DMS53 treated with DMSO at 0.1 percent for 48 hours (cell line): ENCODE measurements at regions not wholly inside any gene's neighbourhood (a gene's known extent, or its start where the extent isn't known, plus 50 kb on each side); places are given as distances from the start of the nearest gene placed in this dataset.
"Not testable (repeated sequence)": the region's sequence is repeated elsewhere in the genome, so short reads cannot be mapped to it uniquely, and the experiment has no call there.

Experiments used
- DNase-seq: peaks from one replicate; lab custom pipeline; 2025; ENCODE audit not compliant: unreplicated experiment; lab: John Stamatoyannopoulos, UW

DNA sequence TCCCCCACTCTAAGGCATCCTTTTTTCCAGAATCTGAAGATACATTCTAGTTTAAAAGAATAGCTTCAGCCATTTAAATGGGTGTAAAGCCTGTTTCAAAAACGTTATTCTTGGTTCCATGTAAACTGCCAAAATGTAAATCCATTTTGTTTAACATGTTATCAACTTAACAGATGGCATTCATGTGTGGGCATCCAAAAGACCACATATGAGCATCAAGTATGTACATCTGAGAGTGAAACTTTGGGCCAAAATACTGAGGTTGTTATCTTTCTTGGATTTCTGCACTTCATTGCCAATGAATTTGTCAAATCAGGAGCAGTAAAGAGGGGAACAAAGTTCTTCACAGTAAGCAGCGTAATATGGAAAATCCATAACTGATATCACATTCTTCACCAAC, 395.4 kb downstream of the ZNF804A start:
- no peak for DNase-seq

DNA sequence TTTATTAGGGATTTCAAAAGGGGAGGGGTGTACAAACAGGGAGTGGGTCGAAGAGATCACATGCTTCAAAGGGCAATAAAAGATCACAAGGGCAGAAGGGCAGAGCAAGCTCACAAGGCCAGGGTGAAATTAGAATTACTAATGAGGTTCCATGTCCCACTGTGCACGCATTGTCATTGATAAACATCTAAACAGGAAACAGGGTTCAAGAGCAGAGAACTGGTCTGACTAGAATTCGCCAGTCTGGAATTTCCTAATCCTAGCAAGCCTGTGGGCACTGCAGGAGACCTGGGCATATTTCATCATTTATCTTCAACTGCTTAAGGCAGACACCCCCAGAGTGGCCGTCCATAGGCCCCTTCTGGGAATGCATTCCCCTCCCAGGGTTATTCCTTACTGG, 408.2 kb downstream of the ZNF804A start:
- peak; percentile 16 for DNase-seq

DNA sequence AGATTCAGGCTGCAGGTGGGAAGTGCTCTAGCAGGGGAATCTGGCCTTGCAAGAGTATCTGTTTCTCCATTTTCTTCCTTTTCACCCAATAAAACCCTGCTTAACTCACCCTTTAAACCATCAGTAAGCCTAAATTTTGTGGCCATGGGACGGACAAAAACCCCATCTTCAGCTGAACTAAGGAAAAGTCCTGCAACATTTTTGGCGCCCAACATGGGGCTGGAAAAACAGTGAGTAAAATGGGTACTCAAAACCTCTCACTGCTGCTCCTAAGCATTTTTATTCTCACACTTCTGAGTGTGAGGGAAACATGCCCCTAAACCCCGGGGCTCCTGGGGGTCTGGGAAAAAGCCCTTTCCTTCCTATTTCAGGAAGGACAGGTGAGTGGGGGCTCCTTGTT, 414.3 kb downstream of the ZNF804A start:
- no peak for DNase-seq

DNA sequence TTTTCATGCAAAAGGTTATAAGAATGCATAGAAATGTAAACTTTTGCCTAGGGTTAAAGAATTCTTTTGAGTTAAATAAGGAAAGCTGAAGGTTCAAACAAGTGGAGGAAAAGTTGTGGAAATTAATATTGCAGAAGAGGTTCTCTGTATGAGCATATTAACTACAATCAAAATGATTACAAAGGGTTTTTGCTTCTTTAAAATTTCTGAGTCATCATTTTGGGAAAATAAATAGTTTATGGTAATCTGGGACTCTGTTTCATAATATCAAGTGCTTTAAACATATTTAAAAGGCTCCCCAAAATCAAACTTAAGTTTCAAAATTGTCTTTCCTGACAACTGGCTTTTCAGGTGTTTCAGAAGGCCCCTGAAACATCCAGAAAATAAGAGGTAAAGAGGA, 415.7 kb downstream of the ZNF804A start:
- no peak for DNase-seq

DNA sequence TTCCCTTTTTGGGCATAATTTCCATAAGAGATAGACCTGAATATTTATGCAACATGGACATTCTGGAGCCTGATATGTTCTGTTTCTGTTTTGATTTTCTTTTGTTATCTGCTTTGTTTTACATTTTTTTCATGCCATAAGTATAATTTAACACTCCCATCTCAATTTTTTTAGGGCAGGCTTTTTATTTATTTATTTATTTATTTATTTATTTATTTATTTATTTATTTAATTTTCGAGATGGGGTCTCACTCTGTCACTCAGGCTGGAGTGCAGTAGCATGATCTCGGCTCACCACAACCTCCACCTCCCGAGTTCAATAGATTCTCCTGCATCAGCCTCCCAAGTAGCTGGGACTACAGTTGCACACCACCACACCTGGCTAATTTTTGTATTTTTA, 427.6 kb downstream of the ZNF804A start:
- not testable (repeated sequence) for DNase-seq

DNA sequence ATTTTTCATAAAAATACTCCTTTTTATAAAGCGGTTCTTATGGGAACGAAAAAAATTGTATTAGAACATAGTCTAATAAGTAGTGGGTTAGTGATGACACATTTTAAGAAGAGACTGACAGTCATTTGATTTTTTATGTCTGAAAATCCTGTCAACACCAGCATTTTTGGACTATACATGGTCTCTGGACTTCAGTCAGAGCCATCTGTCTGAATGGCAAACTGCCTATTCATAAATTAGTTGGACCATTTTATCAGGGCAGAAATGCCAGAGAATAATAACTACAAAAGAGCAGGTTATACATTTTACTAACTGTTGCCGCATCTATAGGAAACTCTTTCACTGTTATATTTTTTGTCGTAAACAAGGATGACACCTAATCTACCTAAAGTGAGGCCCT, 437.6 kb downstream of the ZNF804A start:
- DNase-seq, result no peak

DNA sequence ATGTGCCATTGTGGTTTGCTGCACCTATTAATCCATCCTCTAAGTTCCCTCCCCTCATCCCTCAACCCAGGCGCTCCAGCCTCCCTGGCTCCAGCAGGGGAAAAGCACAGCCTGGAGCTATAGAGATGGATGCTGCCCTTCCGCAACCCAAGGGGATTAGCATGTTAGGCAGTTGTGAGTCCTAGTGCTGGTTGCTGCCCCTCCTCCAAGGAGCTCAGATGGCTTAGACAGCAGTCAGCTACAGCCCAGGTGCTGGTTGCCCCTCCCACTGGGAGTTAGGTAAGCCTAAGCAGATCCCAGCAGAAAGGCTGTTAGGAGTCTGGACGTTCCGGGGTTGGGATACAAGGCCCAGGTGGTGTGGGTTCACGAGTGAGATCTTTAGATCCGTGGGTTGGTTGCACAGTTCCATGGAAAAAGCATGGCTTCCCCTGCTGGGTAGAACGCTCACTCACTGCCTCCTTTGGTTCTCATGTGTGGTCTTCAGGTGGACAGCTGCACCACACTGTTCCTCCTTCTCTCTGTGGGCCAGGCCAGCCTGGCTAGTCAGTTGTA, 446.1 kb downstream of the ZNF804A start:
- no peak for DNase-seq

DNA sequence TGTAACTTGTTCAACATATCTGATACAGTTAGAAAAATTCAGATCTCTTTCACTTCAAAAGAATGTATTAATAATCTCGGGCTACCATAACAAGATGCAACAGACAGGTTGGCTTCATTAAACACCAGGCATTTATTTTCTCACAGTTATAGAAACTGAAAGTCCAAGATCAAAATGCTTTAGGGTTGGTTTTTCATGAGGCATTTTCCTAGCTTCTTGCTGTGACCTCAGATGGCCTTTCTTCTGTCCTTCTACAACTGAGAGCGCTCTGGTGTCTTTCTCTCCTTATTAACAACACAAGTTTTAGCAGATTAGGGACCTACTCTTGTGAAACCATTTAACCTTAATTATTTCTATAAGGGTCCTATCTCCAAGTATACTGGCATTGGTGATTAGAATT, 452.5 kb downstream of the ZNF804A start:
- no peak for DNase-seq

DNA sequence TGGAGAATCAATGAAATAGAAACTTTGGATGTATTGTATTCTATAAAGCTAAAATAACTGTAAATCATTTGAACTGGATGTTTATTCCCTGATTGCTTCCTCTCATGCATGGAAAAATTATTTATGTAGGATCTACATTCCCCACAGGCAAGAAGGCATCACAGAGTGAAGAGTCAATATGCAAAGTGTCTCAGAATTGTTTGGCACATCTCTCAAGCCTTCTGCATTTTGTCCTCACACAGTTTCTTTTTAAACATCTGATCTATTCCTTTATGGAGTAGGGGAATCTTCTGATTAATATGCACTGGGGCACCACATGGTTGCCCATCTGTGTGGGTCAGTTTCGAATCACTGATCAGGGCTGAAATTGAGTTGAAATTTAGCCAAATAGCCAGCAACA, 465.4 kb downstream of the ZNF804A start:
- no peak for DNase-seq

DNA sequence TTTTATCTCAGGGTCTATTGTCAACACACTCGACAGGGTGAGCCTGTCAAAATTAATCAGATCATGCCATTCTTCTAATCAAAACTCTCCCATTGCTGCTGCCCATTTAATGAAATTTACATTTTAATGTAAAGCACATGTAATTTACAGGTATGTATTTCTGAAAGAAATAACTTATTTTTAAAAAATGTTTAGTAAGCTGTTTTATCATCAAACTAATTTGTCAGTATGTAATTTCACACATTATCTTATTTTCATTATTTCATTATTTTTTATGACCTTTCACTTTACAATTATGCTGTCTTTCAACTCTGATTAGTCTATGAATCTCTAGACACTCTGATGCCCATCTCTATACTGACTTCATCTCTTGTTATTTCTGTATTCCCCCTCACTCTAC, 467.8 kb downstream of the ZNF804A start:
- DNase-seq, result no peak

DNA sequence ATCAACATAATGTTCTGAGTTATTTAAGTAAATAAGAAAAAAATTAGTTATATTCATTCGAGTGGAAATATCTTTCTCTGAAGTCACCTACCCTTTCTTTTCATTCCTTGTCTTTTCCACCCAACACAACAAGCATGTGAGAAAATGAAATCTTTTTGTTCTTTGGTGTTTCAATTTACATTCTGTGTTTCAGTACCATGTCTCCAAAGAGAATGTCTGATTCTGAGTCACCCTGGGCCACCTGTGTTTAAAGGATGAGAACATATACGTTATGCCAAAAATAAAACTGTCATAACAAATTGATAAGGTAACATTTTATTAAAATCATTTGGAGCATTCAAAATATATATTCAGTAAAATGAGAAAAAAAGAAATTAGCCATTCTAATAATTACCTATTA, 470.8 kb downstream of the ZNF804A start:
- DNase-seq, result no peak

DNA sequence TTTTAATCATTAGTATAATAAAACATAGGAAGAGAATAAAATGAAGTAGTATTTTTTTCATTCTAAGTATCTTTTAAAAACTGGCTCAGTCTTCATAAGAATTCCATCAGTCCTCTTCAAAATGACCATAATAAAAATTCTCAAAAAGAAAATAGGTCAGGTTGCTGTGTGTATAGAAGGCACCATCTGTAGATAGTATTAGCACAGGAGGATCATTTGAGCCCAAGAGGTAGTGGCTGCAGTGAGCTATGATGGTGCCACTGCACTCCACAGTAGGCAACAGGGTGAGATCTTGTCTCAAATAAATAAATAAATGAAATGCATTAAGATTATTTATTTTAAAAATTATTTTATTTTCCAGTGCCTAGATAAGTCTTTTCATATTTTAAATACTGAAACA, 475.8 kb downstream of the ZNF804A start:
- DNase-seq, result no peak

DNA sequence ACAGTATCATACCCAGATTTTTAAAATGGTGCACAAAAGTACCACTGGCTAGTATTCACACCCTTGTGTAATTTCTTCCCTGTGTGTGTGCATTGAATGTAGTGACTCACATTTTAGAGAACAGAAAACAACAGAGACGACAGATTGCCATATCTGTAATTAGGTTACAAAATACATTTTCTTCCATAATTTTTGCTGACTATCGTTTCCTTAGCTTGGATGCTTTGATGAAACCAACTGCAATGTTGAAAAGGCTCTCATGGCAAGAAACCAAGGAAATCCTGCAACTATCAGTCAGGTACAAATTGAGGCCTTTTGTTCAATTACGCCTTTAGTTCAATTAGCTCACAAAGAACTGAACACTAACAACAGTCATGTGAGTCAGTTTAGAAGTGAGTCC, 484.4 kb downstream of the ZNF804A start:
- no peak for DNase-seq

DNA sequence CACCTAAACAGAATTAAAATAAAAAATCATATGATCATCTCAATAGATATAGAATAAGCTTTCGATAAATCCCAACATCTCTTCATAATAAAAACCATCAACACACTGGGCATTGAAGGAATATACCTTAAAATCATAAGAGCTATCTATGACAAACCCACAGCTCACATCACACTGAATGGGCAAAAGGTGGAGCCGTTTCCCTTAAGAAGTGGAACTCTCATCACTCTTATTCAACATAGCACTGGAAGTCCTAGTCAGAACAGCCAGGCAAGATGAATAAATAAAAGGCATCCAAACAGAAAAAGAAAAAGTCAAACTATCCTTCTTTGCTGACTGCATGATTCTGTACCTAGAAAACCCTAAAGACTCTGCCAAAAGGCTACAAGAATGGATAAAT, 510.3 kb downstream of the ZNF804A start:
- no peak for DNase-seq

DNA sequence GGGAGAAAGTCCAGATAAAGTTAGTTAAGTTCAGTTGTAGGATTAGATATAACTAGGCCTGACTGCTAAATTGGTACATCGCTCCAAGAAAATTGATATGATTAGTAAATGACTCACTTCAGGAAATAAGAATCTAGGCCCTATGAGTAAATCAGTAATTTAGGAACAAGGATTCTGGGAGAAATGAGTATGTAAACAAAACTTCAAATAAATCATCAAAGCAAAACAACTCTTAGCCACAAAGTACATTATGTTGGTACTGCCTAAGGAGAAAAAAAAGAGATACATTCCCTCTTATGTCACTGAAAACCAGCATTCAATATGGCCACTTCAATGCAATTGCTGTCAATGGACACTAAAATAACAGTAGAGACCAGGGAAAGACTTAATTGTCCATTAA, 529.1 kb downstream of the ZNF804A start:
- no peak for DNase-seq

DNA sequence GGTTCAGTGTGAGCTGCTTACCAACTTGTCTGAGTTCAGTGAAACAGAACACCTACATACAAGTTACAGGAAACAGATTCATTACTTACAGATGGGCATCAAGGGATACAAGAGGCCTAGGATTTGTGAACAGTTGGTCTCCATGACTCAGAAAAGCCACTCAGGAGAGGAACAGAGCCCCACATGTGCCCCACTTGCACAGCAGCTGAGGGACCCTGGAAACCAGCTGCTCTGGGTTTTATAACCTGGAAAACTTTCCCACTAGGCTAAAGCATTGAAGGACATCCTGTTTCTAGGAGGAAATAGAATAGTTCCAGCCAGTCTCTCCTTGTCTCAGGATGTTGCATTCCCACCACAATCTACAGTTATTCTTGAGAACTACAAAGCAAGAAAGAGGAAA, 530.0 kb downstream of the ZNF804A start:
- peak; percentile 44 for DNase-seq

DNA sequence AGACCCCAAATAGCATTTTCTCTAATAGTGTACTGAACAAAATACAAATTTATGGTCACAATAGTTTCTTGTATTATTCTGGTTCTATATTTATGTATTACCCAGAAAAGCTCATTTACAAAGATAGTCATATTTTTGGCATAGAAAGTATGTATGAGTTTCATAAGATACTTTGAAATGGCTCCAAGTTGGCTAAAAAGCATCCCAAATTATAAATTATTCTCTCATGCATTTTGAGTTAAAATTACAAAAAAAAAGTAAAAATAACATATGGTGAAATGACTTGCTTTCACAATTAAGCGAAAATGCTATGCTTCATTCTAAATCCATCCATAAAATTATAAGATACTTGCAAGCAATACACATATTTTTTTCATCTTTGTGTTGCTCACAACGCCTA, 530.7 kb downstream of the ZNF804A start:
- DNase-seq, result no peak

DNA sequence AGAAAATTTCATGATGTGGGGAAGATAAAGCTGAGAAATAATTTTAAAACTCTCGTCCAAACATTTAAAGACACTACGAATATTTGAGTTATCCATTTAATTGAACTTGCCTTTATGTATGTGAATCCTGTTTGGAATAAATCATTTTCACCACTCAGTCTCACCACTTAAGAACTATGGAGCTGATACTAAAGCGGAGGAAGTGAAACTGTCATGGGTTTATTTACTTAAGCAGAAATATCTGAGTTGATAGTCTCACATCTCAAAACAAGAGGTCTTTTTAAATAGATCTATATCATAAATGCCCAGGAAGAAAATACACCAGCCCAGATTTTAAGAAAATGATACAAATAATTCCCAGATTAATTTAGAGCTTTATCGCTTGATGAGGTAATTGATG, 532.4 kb downstream of the ZNF804A start:
- DNase-seq, result no peak

DNA sequence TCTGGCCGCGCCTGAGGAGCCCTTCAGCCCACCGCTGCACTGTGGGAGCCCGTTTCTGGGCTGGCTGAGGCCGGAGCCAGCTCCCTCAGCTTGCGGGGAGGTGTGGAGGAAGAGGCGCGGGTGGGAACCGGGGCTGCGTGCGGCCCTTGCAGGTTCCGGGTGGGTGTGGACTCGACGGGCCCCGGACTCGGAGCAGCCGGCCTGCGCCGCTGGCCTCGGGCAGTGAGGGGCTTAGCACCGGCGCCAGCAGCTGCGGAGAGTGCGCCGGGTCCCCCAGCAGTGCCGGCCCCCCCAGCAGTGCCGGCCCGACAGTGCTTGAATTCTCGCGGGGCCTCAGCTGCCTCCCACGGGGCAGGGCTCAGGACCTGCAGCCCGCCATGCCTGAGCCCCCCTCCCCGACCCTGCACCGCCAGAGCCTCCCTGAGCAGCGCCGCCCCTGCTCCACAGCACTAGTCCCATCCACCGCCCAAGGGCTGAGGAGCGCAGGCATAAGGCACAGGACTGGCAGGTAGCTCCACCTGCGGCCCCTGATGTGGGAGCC, 534.2 kb downstream of the ZNF804A start:
- DNase-seq, result no peak

DNA sequence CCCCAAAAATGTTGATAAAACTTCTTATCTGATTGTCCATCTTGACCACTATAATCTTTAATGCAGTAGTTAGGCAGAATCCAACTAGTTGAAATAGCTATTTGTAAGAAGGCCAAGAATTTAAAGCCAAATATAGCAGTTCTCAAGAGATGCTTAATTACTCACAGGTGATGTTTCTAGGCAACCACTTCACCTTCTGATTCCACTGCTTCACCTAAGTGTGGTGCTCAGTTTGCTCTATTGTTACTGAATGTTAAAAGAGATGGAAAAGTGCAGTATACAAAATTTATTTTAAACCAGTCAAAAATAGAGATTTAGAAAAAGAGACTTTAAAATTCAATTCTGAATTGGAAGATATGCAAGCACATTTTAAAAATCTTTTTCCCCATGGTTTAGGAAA, 539.4 kb downstream of the ZNF804A start:
- no peak for DNase-seq

DNA sequence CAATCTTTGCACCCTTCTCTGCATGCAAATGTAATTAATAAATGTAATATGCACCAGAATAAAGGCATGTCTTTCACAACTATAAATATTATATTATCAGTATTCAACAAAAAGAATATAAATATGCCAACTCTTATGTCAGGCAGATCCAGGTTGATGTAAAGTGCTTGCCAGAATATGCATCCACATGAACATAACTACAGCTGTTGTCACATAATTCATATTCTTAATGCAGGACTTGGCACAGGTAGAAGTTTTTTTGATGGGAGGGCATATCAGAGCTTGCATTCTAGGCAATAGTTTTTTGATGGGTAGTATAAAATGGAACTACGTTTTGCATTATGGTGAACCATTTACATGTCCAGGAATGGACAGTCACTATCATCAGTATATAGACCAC, 544.3 kb downstream of the ZNF804A start:
- DNase-seq, result no peak

DNA sequence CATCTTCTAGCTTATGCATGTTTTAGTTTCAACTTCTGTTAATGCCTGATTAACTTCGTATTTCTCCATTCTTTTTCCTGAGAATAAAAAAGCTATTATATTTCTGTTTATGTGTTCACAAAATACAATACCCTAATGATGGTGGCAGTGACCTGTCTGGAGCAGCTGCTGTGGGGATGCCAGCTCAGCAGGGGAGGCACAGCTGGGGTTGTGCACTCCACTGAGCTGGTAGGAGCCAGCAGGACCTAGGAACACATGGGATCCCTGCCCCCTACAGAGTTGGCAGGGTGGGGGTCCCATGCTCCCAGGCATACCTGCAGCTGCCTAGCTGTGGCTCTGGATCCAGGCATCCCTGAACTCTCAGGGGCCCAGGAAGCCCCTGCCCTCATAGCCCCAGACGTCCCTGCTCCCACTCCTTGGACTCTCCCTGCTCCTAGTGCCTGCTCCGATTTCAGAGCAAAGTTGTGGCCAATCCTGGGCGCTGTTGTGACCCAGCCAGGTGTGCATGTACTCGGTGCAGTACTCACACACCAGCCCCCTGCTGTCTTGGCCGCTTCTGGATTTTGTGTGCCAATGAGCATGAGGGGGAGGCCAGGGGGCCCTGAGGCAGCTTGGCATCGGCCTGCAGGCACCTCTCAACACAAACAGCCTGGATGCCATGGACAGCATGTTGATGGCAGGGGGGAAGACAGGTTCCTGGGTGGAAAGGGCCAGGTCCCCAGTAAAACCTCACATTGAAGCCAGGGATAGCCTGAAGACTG, 546.0 kb downstream of the ZNF804A start:
- DNase-seq, result no peak
